Progenitor cell of endocrine pancreas (in vitro differentiated cells): ENCODE measurements at regions not wholly inside any gene's neighbourhood (a gene's known extent, or its start where the extent isn't known, plus 50 kb on each side); places are given as distances from the start of the nearest gene placed in this dataset.

Source experiments
- DNase-seq: peaks from one replicate; pipeline ENCODE4 v3.0.0; 2021; ENCODE audit warnings: low spot score; ENCODE audit not compliant: unreplicated experiment
- H3K27ac Mint-ChIP-seq: 2 replicates; pipeline ENCODE4 v1.8.0; 2021; ENCODE audit warnings: mild to moderate bottlenecking, moderate library complexity, mixed read lengths
- H3K27me3 Mint-ChIP-seq: 2 replicates; pipeline ENCODE4 v1.8.0; 2021; ENCODE audit warnings: mixed read lengths
- H3K36me3 Mint-ChIP-seq: 2 replicates; pipeline ENCODE4 v1.8.0; 2022; ENCODE audit warnings: mixed read lengths; ENCODE audit not compliant: insufficient read depth
- H3K4me1 Mint-ChIP-seq: 2 replicates; pipeline ENCODE4 v1.8.0; 2021; ENCODE audit warnings: low read depth, mixed read lengths
- H3K4me3 Mint-ChIP-seq: 2 replicates; pipeline ENCODE4 v1.8.0; 2021; ENCODE audit warnings: low read depth, mild to moderate bottlenecking, moderate library complexity, mixed read lengths
- H3K9me3 Mint-ChIP-seq: 2 replicates; pipeline ENCODE4 v1.8.0; 2021; ENCODE audit warnings: low read depth, mixed read lengths
- TF ChIP-seq, protein P1 (sequence below): fragments of 200-600 bp; sonication (generic); IDR thresholded peaks from one replicate; pipeline ENCODE4 v1.5.0; 2021; ENCODE audit warnings: antibody characterized with exemption, mild to moderate bottlenecking; ENCODE audit not compliant: unreplicated experiment

DNA sequence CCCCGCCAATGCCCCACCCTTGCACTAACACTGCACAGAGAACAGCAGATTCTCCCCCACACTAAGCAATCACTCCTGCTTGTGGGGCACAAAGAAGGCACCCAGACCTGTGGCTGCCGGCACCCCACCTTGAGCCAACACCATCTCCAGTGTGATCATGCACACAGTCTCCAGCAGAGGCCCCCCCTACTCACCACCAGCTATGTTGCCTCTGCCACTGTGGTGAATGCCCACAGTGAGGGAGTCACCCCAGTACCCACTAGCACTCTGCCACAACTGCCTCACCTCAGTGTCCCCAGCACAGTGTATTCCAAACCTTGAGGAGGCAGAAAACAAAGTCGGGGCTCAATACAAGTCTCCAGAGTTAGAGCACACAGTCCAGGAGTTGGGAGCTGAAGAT is 261.7 kb upstream of the SSTR1 start:
- H3K36me3 Mint-ChIP-seq: peaks cover 28% of the 10 kb centered on the region
- H3K27ac Mint-ChIP-seq: no peak overlapping the region
- no peak for DNase-seq
- H3K4me3 Mint-ChIP-seq: no peak overlapping the region
- TF ChIP-seq, protein P1, sequence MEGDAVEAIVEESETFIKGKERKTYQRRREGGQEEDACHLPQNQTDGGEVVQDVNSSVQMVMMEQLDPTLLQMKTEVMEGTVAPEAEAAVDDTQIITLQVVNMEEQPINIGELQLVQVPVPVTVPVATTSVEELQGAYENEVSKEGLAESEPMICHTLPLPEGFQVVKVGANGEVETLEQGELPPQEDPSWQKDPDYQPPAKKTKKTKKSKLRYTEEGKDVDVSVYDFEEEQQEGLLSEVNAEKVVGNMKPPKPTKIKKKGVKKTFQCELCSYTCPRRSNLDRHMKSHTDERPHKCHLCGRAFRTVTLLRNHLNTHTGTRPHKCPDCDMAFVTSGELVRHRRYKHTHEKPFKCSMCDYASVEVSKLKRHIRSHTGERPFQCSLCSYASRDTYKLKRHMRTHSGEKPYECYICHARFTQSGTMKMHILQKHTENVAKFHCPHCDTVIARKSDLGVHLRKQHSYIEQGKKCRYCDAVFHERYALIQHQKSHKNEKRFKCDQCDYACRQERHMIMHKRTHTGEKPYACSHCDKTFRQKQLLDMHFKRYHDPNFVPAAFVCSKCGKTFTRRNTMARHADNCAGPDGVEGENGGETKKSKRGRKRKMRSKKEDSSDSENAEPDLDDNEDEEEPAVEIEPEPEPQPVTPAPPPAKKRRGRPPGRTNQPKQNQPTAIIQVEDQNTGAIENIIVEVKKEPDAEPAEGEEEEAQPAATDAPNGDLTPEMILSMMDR: no peak
- peaks cover 1% of the 10 kb centered on the region for H3K4me1 Mint-ChIP-seq
- H3K9me3 Mint-ChIP-seq: peaks cover 58% of the 10 kb centered on the region
- H3K27me3 Mint-ChIP-seq: no peaks in the 10 kb centered on the region

DNA sequence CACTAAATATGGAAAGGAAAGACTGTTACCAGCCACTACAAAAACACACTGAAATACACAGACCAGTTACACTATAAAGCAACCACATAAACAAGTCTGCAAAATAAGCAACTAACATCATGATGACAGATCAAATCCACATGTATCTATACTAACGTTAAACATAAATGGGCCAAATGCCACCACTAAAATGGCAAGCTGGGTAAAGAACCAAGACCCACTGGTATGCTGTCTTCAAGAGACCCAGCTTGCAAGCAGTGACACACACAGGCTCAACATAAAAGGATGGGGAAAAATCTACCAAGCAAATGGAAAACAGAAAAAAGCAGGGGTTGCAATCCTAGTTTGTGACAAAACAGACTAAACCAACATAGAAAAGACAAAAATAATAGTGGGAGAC is 260.9 kb upstream of the SSTR1 start:
- H3K27me3 Mint-ChIP-seq: no peaks in the 10 kb centered on the region
- no peak overlapping the region for H3K4me3 Mint-ChIP-seq
- DNase-seq: no peak
- no peak overlapping the region for H3K27ac Mint-ChIP-seq
- peaks cover 28% of the 10 kb centered on the region for H3K36me3 Mint-ChIP-seq
- TF ChIP-seq, protein P1: no peak
- H3K4me1 Mint-ChIP-seq: no peaks in the 10 kb centered on the region
- H3K9me3 Mint-ChIP-seq: peaks cover 56% of the 10 kb centered on the region

GRCh38 chr14:37948266-37948665 is 259.4 kb upstream of the SSTR1 start:
- TF ChIP-seq, protein P1: no peak
- Mint-ChIP-seq H3K27ac (no peak overlapping the region), H3K36me3 (peaks cover 30% of the 10 kb centered on the region), H3K4me1 (no peaks in the 10 kb centered on the region), H3K27me3 (no peaks in the 10 kb centered on the region), H3K9me3 (peaks cover 56% of the 10 kb centered on the region), H3K4me3 (no peak overlapping the region)
- DNase-seq: no peak

GRCh38 chr14:37968664-37969240 is 239.0 kb upstream of the SSTR1 start:
- H3K4me3 Mint-ChIP-seq: no peak overlapping the region
- H3K27me3 Mint-ChIP-seq: no peaks in the 10 kb centered on the region
- TF ChIP-seq, protein P1: no peak
- H3K27ac Mint-ChIP-seq: peak overlapping the region; percentile 47
- peaks cover 16% of the 10 kb centered on the region for H3K9me3 Mint-ChIP-seq
- H3K4me1 Mint-ChIP-seq: peaks cover 23% of the 10 kb centered on the region
- no peak for DNase-seq
- peaks cover 5% of the 10 kb centered on the region for H3K36me3 Mint-ChIP-seq

- H3K27me3 Mint-ChIP-seq: no peaks in the 10 kb centered on the region
- TF ChIP-seq, protein P1: no peak
- H3K27ac Mint-ChIP-seq: peak overlapping the region; percentile 47
- H3K4me3 Mint-ChIP-seq: no peak overlapping the region
- H3K9me3 Mint-ChIP-seq: peaks cover 9% of the 10 kb centered on the region
- no peak for DNase-seq
- peaks cover under 1% of the 10 kb centered on the region for H3K36me3 Mint-ChIP-seq
- H3K4me1 Mint-ChIP-seq: peaks cover 27% of the 10 kb centered on the region
Measured at GRCh38 chr14:37969511-37969979, 238.2 kb upstream of the SSTR1 start.
